Neural crest cell (in vitro differentiated cells): ENCODE measurements at regions not wholly inside any gene's neighbourhood (a gene's known extent, or its start where the extent isn't known, plus 50 kb on each side); places are given as distances from the start of the nearest gene placed in this dataset.
"Not testable (repeated sequence)": the region's sequence is repeated elsewhere in the genome, so short reads cannot be mapped to it uniquely, and the experiment has no call there.

Experiments used
- DNase-seq: peaks from one replicate; pipeline ENCODE4 v3.0.0; 2021; ENCODE audit warnings: low read depth, mixed read lengths, low spot score
- H3K27ac Mint-ChIP-seq: one replicate; pipeline ENCODE4 v1.8.0; 2021; ENCODE audit warnings: mild to moderate bottlenecking, mixed read lengths; ENCODE audit not compliant: unreplicated experiment
- H3K27me3 Mint-ChIP-seq: 2 replicates; pipeline ENCODE4 v1.8.0; 2021; ENCODE audit warnings: low read depth, mild to moderate bottlenecking, mixed read lengths
- H3K36me3 Mint-ChIP-seq: 2 replicates; pipeline ENCODE4 v1.8.0; 2021; ENCODE audit warnings: low read depth, mild to moderate bottlenecking, mixed read lengths
- H3K4me1 Mint-ChIP-seq: 2 replicates; pipeline ENCODE4 v1.8.0; 2021; ENCODE audit warnings: mixed read lengths
- H3K4me3 Mint-ChIP-seq: one replicate; pipeline ENCODE4 v1.8.0; 2021; ENCODE audit warnings: mild to moderate bottlenecking, mixed read lengths
- H3K9me3 Mint-ChIP-seq: 2 replicates; pipeline ENCODE4 v1.8.0; 2021; ENCODE audit warnings: mixed read lengths
- TF ChIP-seq, protein P1 (sequence below): fragments of 200-600 bp; sonication (generic); conservative IDR thresholded peaks from 2 replicates; pipeline ENCODE4 v1.5.0; 2021; ENCODE audit warnings: antibody characterized with exemption, mild to moderate bottlenecking

DNA sequence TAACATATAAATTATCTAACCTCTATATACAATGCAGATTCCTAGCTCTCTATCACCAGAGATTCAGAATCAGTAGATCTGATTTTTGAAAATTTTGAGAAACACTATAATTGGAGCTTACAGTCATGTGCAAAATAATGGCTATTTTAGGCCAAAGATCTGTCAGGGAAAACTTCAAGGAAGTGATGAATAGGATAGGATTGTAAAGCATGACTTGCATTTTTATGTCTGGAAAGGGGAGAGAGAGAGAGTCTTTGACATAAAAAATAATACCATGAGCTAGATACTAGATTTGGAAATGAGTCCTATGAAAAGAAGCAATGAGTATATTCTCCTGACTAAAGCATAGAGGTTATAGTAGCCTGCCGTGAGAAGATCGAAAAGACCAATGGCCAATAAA lies 181.1 kb downstream of the SDHAF3 start:
- Mint-ChIP-seq H3K9me3 (no peaks in the 10 kb centered on the region), H3K27me3 (peaks cover 2% of the 10 kb centered on the region), H3K4me1 (no peaks in the 10 kb centered on the region), H3K27ac (no peak overlapping the region), H3K36me3 (no peaks in the 10 kb centered on the region), H3K4me3 (no peak overlapping the region)
- TF ChIP-seq, protein P1, sequence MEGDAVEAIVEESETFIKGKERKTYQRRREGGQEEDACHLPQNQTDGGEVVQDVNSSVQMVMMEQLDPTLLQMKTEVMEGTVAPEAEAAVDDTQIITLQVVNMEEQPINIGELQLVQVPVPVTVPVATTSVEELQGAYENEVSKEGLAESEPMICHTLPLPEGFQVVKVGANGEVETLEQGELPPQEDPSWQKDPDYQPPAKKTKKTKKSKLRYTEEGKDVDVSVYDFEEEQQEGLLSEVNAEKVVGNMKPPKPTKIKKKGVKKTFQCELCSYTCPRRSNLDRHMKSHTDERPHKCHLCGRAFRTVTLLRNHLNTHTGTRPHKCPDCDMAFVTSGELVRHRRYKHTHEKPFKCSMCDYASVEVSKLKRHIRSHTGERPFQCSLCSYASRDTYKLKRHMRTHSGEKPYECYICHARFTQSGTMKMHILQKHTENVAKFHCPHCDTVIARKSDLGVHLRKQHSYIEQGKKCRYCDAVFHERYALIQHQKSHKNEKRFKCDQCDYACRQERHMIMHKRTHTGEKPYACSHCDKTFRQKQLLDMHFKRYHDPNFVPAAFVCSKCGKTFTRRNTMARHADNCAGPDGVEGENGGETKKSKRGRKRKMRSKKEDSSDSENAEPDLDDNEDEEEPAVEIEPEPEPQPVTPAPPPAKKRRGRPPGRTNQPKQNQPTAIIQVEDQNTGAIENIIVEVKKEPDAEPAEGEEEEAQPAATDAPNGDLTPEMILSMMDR: no peak
- no peak for DNase-seq

DNA sequence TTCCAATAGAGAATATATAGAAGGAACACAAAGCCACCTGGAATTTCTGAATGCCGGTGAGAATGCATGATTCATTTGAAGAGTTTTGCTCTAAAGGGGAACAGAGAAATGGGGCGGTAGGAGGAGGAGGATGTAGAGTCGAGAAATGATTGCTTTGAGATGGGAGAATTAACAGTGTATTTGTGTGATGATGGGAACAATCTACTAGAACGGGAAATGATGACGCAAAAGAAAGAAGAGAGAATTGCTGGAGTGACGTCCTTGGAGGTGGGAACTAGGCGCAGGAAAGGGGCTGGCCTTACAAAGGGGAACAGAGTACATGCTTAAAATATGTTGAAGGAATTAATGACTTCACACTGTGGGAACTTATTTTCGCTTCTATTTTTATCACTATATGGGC lies 188.1 kb downstream of the SDHAF3 start:
- Mint-ChIP-seq H3K27me3 (peaks cover 2% of the 10 kb centered on the region), H3K9me3 (no peaks in the 10 kb centered on the region), H3K36me3 (no peaks in the 10 kb centered on the region), H3K4me3 (no peak overlapping the region), H3K27ac (no peak overlapping the region), H3K4me1 (no peaks in the 10 kb centered on the region)
- TF ChIP-seq, protein P1: no peak
- no peak for DNase-seq

DNA sequence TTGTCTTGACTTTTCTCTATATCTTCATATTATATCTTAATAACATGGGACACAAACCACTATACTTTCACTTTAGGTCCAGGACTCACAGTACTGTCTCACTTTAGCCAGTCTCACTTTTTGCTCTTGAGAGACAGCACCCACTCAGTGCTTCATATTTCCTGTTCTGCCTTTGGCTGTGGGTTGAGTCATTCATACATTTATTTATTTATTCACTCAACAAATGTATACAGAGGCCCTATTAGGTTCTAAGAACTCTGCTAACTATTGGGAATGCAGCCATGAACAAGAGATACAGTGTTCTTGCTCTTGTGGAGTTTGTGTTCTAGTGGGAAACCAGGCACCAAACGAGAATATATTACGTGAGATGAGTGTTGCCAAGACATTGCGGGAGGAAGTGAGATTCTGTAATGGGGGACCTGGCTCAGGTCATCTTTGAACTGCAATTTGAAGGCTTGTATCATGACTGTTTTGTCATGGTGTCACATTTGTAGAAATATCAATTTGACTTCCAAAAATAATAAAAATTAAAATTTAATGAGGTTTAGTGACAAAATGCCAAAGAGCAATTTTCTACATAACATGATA lies 190.1 kb downstream of the SDHAF3 start:
- Mint-ChIP-seq H3K4me1 (no peaks in the 10 kb centered on the region), H3K36me3 (no peaks in the 10 kb centered on the region), H3K4me3 (no peak overlapping the region), H3K9me3 (no peaks in the 10 kb centered on the region), H3K27ac (no peak overlapping the region), H3K27me3 (no peaks in the 10 kb centered on the region)
- DNase-seq: no peak
- TF ChIP-seq, protein P1: no peak

DNA sequence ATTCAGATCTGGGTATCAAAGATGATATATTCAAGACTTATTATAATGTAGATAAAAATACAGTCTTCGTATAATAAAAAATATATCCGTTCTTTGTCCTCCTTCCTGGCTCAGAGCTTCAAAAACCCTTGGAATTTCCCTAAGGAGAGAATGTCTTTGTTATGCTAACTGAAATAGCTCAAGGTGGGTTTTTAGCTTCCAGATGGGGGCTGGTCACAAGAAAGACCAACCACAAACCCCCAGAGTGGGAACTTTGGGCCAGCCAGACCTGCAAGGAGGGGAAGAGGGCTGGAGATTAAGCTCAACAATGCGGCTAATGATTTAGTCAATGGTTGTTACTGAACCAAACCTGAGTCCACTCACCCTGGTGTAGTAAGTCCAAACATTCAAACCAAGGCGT lies 196.4 kb downstream of the SDHAF3 start:
- H3K36me3 Mint-ChIP-seq: no peaks in the 10 kb centered on the region
- H3K27ac Mint-ChIP-seq: no peak overlapping the region
- peaks cover 3% of the 10 kb centered on the region for H3K9me3 Mint-ChIP-seq
- no peak overlapping the region for H3K4me3 Mint-ChIP-seq
- no peak for DNase-seq
- H3K4me1 Mint-ChIP-seq: no peaks in the 10 kb centered on the region
- peaks cover 2% of the 10 kb centered on the region for H3K27me3 Mint-ChIP-seq
- TF ChIP-seq, protein P1: no peak

DNA sequence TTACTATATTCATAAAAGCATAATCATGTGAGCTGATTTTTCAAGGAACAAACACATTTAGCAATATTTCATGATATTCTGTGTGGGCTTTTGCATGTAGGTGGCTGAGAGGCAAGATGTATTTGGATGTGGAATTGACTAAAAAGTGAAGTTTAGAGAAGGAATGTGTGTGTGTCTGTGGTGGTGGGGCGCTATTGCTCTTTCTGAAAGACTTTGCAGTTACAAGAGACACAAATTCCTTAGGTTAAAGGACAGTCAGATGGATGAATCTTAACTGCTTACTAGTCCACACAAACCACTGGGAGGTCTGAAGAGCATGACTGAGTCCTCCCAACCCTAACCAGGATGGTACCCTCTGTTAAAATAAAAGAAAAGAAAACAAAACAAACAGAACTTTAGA lies 200.1 kb downstream of the SDHAF3 start:
- no peaks in the 10 kb centered on the region for H3K4me1 Mint-ChIP-seq

DNA sequence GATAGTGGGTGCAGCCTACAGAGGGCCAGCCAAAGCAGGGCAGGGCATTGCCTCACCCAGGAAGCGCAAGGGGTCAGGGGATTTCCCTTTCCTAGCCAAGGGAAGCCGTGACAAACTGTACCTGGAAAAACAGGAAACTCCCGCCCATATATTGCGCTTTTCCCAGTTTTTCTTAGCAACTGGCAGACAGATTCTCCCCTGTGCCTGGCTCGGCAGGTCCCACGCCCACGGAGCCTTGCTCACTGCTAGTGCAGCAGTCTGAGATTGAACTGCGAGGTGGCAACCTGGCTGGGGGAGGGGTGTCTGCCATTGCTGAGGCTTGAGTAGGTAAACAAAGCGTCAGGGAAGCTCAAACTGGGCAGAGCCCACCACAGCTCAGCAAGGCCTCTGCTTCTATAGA lies 212.4 kb downstream of the SDHAF3 start:
- peaks cover 11% of the 10 kb centered on the region for H3K9me3 Mint-ChIP-seq
- not testable (repeated sequence) for H3K4me1 Mint-ChIP-seq, DNase-seq, H3K27me3 Mint-ChIP-seq, H3K4me3 Mint-ChIP-seq, H3K36me3 Mint-ChIP-seq, H3K27ac Mint-ChIP-seq

More for the DNA sequence above, 200.1 kb downstream of the SDHAF3 start:
- Mint-ChIP-seq H3K27me3 (peaks cover 2% of the 10 kb centered on the region), H3K4me3 (no peak overlapping the region), H3K27ac (peak overlapping the region; percentile 83), H3K9me3 (peaks cover 3% of the 10 kb centered on the region), H3K36me3 (no peaks in the 10 kb centered on the region)
- no peak for DNase-seq
- TF ChIP-seq, protein P1: no peak
